A673 (cell line): ENCODE measurements at regions not wholly inside any gene's neighbourhood (a gene's known extent, or its start where the extent isn't known, plus 50 kb on each side); places are given as distances from the start of the nearest gene placed in this dataset.

ENCODE experiments used
- BruUV-seq: library from RNA; stranded (reverse); fragments of 400-500 nt; replicated peaks from 2 replicates; lab custom pipeline; 2021; lab: Mats Ljungman, UMichigan
- CTCF ChIA-PET: fragments of 300-600 bp; sonication (Branson Sonifier 250); formaldehyde crosslinking; loops from one replicate; lab custom pipeline; 2022; ENCODE audit warnings: antibody characterized with exemption; lab: Charles Lee
- POLR2A ChIA-PET: fragments of 300-600 bp; sonication (Branson Sonifier 250); formaldehyde crosslinking; loops from one replicate; lab custom pipeline; 2022; ENCODE audit warnings: antibody characterized with exemption; ENCODE audit not compliant: low non-redundant PET; lab: Charles Lee
- DNase-seq: peaks from one replicate; pipeline ENCODE4 v3.0.0-alpha.2; 2015; ENCODE audit warnings: low spot score
- H3K27ac ChIP-seq: fragments of 200-600 bp; sonication (generic); 2 replicates; pipeline ENCODE4 v1.5.1; 2016; ENCODE audit warnings: mixed run types, low read depth, mild to moderate bottlenecking, mixed read lengths, antibody characterized with exemption, low read length; ENCODE audit not compliant: poor library complexity, severe bottlenecking
- H3K27me3 ChIP-seq: fragments of 200-600 bp; sonication (generic); replicated peaks from 2 replicates; pipeline ENCODE4 v1.6.1; 2017; ENCODE audit warnings: mixed run types, low read depth, mild to moderate bottlenecking, mixed read lengths, antibody characterized with exemption, low read length; ENCODE audit not compliant: insufficient read depth, poor library complexity
- H3K36me3 ChIP-seq: fragments of 200-600 bp; sonication (generic); 2 replicates; pipeline ENCODE4 v1.6.1; 2016; ENCODE audit warnings: mixed run types, mild to moderate bottlenecking, mixed read lengths, antibody characterized with exemption, low read length; ENCODE audit not compliant: insufficient read depth, poor library complexity, severe bottlenecking
- H3K4me1 ChIP-seq: fragments of 200-600 bp; sonication (generic); 2 replicates; pipeline ENCODE4 v1.6.1; 2017; ENCODE audit warnings: mixed run types, mild to moderate bottlenecking, mixed read lengths, antibody characterized with exemption, low read length; ENCODE audit not compliant: insufficient read depth, poor library complexity, severe bottlenecking
- H3K4me3 ChIP-seq: fragments of 200-600 bp; sonication (generic); 2 replicates; pipeline ENCODE4 v1.5.1; 2016; ENCODE audit warnings: low read depth, mixed run types, mild to moderate bottlenecking, mixed read lengths, low read length; ENCODE audit not compliant: poor library complexity, severe bottlenecking
- H3K9me3 ChIP-seq: fragments of 200-600 bp; sonication (generic); 2 replicates; pipeline ENCODE4 v1.6.1; 2016; ENCODE audit warnings: mixed run types, low read depth, mild to moderate bottlenecking, mixed read lengths, antibody characterized with exemption, low read length; ENCODE audit not compliant: poor library complexity, severe bottlenecking
- CTCF ChIP-seq: fragments of 300-800, 200-600 bp; sonication (generic); conservative IDR thresholded peaks from 2 replicates; pipeline ENCODE4 v1.5.1; 2017; ENCODE audit warnings: low read depth, mild to moderate bottlenecking, antibody characterized with exemption, low read length, moderate library complexity, mixed read lengths
- EZH2 ChIP-seq: fragments of 200-600 bp; sonication (generic); IDR thresholded peaks from 2 replicates; pipeline ENCODE4 v1.6.1; 2017; ENCODE audit warnings: borderline replicate concordance, low read depth, mild to moderate bottlenecking, mixed read lengths, antibody characterized with exemption, low read length; ENCODE audit not compliant: poor library complexity, severe bottlenecking
- intact Hi-C: fragments of 100-400 bp; cut with micrococcal nuclease; formaldehyde crosslinking; loops from one replicate; pipeline ENCODE4 v1.10.0; 2022; ENCODE audit not compliant: unreplicated experiment

- Histone ChIP-seq H3K4me1 (no peaks in the 10 kb centered on the region), H3K4me3 (no peak overlapping the region), H3K36me3 (no peaks in the 10 kb centered on the region), H3K9me3 (no peaks in the 10 kb centered on the region), H3K27me3 (peaks cover 35% of the 10 kb centered on the region), H3K27ac (no peak overlapping the region)
- CTCF ChIA-PET, result no interaction called here
- no TSS peak for BruUV-seq
- intact Hi-C loops, result no loop called here
- POLR2A ChIA-PET, result no interaction called here
- TF ChIP-seq EZH2 (no peak), CTCF (no peak)
- no peak for DNase-seq
Observed at GRCh38 chr3:135451037-135451785, 514.3 kb upstream of the PPP2R3A start.

- intact Hi-C loops, result no loop called here
- no peaks in the 10 kb centered on the region for H3K4me1 ChIP-seq
- CTCF ChIA-PET, result no interaction called here
- TF ChIP-seq CTCF (no peak), EZH2 (no peak)
- no peaks in the 10 kb centered on the region for H3K9me3 ChIP-seq
- DNase-seq, result no peak
- no TSS peak for BruUV-seq
- no peaks in the 10 kb centered on the region for H3K36me3 ChIP-seq
- no peak overlapping the region for H3K4me3 ChIP-seq
- H3K27me3 ChIP-seq, result peaks cover 41% of the 10 kb centered on the region
- POLR2A ChIA-PET, result no interaction called here
- H3K27ac ChIP-seq, result no peak overlapping the region
Observed at GRCh38 chr3:135452881-135453280, 512.6 kb upstream of the PPP2R3A start.

GRCh38 chr3:135453326-135453725 lies 512.2 kb upstream of the PPP2R3A start:
- Histone ChIP-seq H3K36me3 (no peaks in the 10 kb centered on the region), H3K27me3 (peaks cover 46% of the 10 kb centered on the region), H3K4me3 (no peak overlapping the region), H3K4me1 (no peaks in the 10 kb centered on the region), H3K9me3 (no peaks in the 10 kb centered on the region), H3K27ac (no peak overlapping the region)
- no TSS peak for BruUV-seq
- intact Hi-C loops, result no loop called here
- ChIA-PET CTCF (no interaction called here), POLR2A (no interaction called here)
- no peak for TF ChIP-seq CTCF
- TF ChIP-seq EZH2, result no peak
- DNase-seq, result no peak
